Panc1 (cell line): ENCODE measurements at regions not wholly inside any gene's neighbourhood (a gene's known extent, or its start where the extent isn't known, plus 50 kb on each side); places are given as distances from the start of the nearest gene placed in this dataset.

Source experiments
- ATAC-seq: fragments of 200-7000 bp; cut with Tn5 transposase; 2 replicates; pipeline ENCODE4 v1.9.1; 2020; ENCODE audit warnings: mild to moderate bottlenecking, moderate library complexity
- BruUV-seq: library from RNA; stranded (reverse); fragments of 400-500 nt; replicated peaks from 2 replicates; lab custom pipeline; 2021; lab: Mats Ljungman, UMichigan
- CTCF ChIA-PET: fragments of 300-600 bp; sonication (Branson Sonifier 250); formaldehyde crosslinking; loops from one replicate; lab custom pipeline; 2022; ENCODE audit warnings: antibody characterized with exemption; lab: Charles Lee
- POLR2A ChIA-PET: fragments of 300-600 bp; sonication (Branson Sonifier 250); formaldehyde crosslinking; loops from one replicate; lab custom pipeline; 2022; ENCODE audit warnings: antibody characterized with exemption; lab: Charles Lee
- DNase-seq: peaks from one replicate; pipeline ENCODE4 v3.0.0-alpha.2; 2010; ENCODE audit warnings: low read depth, low spot score
- H3K27ac ChIP-seq: 2 replicates; pipeline ENCODE4 v1.5.1; 2011; ENCODE audit warnings: mild to moderate bottlenecking, low read length, inconsistent platforms
- H3K27me3 ChIP-seq: fragments of 200-500 bp; sonication (Bioruptor generic); 2 replicates; pipeline ENCODE4 v1.6.0; 2014; ENCODE audit warnings: low read length, inconsistent platforms; ENCODE audit not compliant: control insufficient read depth, insufficient read depth
- H3K36me3 ChIP-seq: fragments of 200-500 bp; sonication (Bioruptor generic); 2 replicates; pipeline ENCODE4 v1.5.1; 2014; ENCODE audit warnings: inconsistent platforms, mild to moderate bottlenecking, low read length, moderate library complexity; ENCODE audit not compliant: control insufficient read depth, insufficient read depth
- H3K4me1 ChIP-seq: 2 replicates; pipeline ENCODE4 v1.5.1; 2011; ENCODE audit warnings: inconsistent platforms, mild to moderate bottlenecking, low read length, moderate library complexity; ENCODE audit not compliant: control insufficient read depth, insufficient read depth
- H3K4me3 ChIP-seq, 2 experiments: 2 replicates each; pipeline ENCODE4 v1.5.1; 2011 to 2012; ENCODE audit warnings: low read depth in 2 of 2, low read length in 2 of 2, mild to moderate bottlenecking in 2 of 2, inconsistent platforms in 1 of 2, moderate library complexity in 1 of 2
- H3K9me3 ChIP-seq: fragments of 200-500 bp; sonication (Bioruptor generic); 2 replicates; pipeline ENCODE4 v1.5.1; 2014; ENCODE audit warnings: low read depth, mild to moderate bottlenecking, inconsistent platforms, low read length, moderate library complexity; ENCODE audit not compliant: control insufficient read depth, insufficient read depth
- POLR2AphosphoS5 ChIP-seq: IDR thresholded peaks from 2 replicates; pipeline ENCODE4 v1.6.1; 2012; ENCODE audit warnings: mild to moderate bottlenecking, low read depth, low read length, moderate library complexity
- SIN3A ChIP-seq: IDR thresholded peaks from 2 replicates; pipeline ENCODE4 v1.6.1; 2012; ENCODE audit warnings: low read depth, mild to moderate bottlenecking, low read length, moderate library complexity, borderline replicate concordance; ENCODE audit not compliant: insufficient read depth
- TCF7L2 ChIP-seq: IDR thresholded peaks from 2 replicates; pipeline ENCODE4 v1.6.1; 2011; ENCODE audit warnings: mild to moderate bottlenecking, low read depth, low read length, inconsistent platforms
- in situ Hi-C: cut with HindIII; loops from 2 replicates; pipeline ENCODE4 v1.10.0; 2016; ENCODE audit warnings: low sequenced_read_pairs, low pct_unique_long_range_greater_than_20kb
- intact Hi-C: fragments of 100-400 bp; cut with micrococcal nuclease; formaldehyde crosslinking; loops from one replicate; pipeline ENCODE4 v1.10.0; 2022; ENCODE audit not compliant: unreplicated experiment
- TF ChIP-seq, protein P1 (sequence below): fragments of 450-650 bp; IDR thresholded peaks from 2 replicates; pipeline ENCODE4 v1.5.1; 2017; ENCODE audit warnings: mild to moderate bottlenecking
- TF ChIP-seq, protein P2 (sequence below), 2 experiments: IDR thresholded peaks; 2 replicates each; pipeline ENCODE4 v1.6.1; 2011 to 2012; ENCODE audit warnings: low read depth in 2 of 2, control low read depth in 1 of 2, low read length in 1 of 2, mild to moderate bottlenecking in 1 of 2, moderate library complexity in 1 of 2; ENCODE audit not compliant: insufficient read depth in 1 of 2

- TF ChIP-seq SIN3A (no peak), TCF7L2 (no peak)
- Histone ChIP-seq H3K36me3 (no peaks in the 10 kb centered on the region), H3K4me3 (no peak overlapping the region), H3K9me3 (no peaks in the 10 kb centered on the region), H3K27me3 (no peaks in the 10 kb centered on the region), H3K27ac (no peak overlapping the region), H3K4me1 (no peaks in the 10 kb centered on the region)
- in situ Hi-C loops = no loop called here
- no TSS peak for BruUV-seq
- ChIA-PET CTCF (no interaction called here), POLR2A (no interaction called here)
- ATAC-seq (no peak), DNase-seq (no peak)
- intact Hi-C loops = no loop called here
Observed at GRCh38 chr9:107925749-107926297, 436.3 kb upstream of the KLF4 start.

GRCh38 chr9:107922260-107922659 is 432.7 kb upstream of the KLF4 start:
- CTCF ChIA-PET = no interaction called here

More at GRCh38 chr9:107922260-107922659, 432.7 kb upstream of the KLF4 start:
- TF ChIP-seq SIN3A (no peak), POLR2AphosphoS5 (no peak), TCF7L2 (no peak)
- TF ChIP-seq, protein P1, sequence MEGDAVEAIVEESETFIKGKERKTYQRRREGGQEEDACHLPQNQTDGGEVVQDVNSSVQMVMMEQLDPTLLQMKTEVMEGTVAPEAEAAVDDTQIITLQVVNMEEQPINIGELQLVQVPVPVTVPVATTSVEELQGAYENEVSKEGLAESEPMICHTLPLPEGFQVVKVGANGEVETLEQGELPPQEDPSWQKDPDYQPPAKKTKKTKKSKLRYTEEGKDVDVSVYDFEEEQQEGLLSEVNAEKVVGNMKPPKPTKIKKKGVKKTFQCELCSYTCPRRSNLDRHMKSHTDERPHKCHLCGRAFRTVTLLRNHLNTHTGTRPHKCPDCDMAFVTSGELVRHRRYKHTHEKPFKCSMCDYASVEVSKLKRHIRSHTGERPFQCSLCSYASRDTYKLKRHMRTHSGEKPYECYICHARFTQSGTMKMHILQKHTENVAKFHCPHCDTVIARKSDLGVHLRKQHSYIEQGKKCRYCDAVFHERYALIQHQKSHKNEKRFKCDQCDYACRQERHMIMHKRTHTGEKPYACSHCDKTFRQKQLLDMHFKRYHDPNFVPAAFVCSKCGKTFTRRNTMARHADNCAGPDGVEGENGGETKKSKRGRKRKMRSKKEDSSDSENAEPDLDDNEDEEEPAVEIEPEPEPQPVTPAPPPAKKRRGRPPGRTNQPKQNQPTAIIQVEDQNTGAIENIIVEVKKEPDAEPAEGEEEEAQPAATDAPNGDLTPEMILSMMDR = no peak
- TF ChIP-seq, protein P2, sequence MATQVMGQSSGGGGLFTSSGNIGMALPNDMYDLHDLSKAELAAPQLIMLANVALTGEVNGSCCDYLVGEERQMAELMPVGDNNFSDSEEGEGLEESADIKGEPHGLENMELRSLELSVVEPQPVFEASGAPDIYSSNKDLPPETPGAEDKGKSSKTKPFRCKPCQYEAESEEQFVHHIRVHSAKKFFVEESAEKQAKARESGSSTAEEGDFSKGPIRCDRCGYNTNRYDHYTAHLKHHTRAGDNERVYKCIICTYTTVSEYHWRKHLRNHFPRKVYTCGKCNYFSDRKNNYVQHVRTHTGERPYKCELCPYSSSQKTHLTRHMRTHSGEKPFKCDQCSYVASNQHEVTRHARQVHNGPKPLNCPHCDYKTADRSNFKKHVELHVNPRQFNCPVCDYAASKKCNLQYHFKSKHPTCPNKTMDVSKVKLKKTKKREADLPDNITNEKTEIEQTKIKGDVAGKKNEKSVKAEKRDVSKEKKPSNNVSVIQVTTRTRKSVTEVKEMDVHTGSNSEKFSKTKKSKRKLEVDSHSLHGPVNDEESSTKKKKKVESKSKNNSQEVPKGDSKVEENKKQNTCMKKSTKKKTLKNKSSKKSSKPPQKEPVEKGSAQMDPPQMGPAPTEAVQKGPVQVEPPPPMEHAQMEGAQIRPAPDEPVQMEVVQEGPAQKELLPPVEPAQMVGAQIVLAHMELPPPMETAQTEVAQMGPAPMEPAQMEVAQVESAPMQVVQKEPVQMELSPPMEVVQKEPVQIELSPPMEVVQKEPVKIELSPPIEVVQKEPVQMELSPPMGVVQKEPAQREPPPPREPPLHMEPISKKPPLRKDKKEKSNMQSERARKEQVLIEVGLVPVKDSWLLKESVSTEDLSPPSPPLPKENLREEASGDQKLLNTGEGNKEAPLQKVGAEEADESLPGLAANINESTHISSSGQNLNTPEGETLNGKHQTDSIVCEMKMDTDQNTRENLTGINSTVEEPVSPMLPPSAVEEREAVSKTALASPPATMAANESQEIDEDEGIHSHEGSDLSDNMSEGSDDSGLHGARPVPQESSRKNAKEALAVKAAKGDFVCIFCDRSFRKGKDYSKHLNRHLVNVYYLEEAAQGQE (IDR thresholded peaks at IDR 0.05; ENCODE audit: insufficient read depth in 1 of 2, low read depth in 2 of 2, low read length in 1 of 2) = no peak
- no peak for ATAC-seq
- H3K4me1 ChIP-seq = no peaks in the 10 kb centered on the region
- no peak overlapping the region for H3K27ac ChIP-seq
- H3K4me3 ChIP-seq = no peak overlapping the region
- H3K27me3 ChIP-seq = no peaks in the 10 kb centered on the region
- H3K9me3 ChIP-seq = no peaks in the 10 kb centered on the region
- no peak for DNase-seq
- no peaks in the 10 kb centered on the region for H3K36me3 ChIP-seq
- BruUV-seq = no TSS peak
- POLR2A ChIA-PET = no interaction called here
- in situ Hi-C loops (no loop called here), intact Hi-C loops (no loop called here)
